A549 (cell line): ENCODE measurements at regions not wholly inside any gene's neighbourhood (a gene's known extent, or its start where the extent isn't known, plus 50 kb on each side); places are given as distances from the start of the nearest gene placed in this dataset.

Experiments used
- CHD2 ChIP-seq: fragments of 150-350 bp; IDR thresholded peaks from 2 replicates; pipeline ENCODE4 v1.6.1; 2014; ENCODE audit warnings: low read length; ENCODE audit not compliant: partially characterized antibody
- EHF ChIP-seq: fragments of 250-450 bp; sonication (Bioruptor Pico); IDR thresholded peaks from 2 replicates; pipeline ENCODE4 v1.5.0; 2020; ENCODE audit warnings: mild to moderate bottlenecking
- HOXA7 ChIP-seq: fragments of 250-450 bp; sonication (Bioruptor Pico); IDR thresholded peaks from 2 replicates; pipeline ENCODE4 v1.5.0; 2020; ENCODE audit warnings: mild to moderate bottlenecking, moderate library complexity
- JUN ChIP-seq, 2 experiments: fragments of >200 bp; sonication (Bioruptor Twin); formaldehyde crosslinking; IDR thresholded peaks; 2 replicates in 1 of 2; 3 replicates in 1 of 2; pipeline ENCODE4 v1.6.1; 2016 to 2017
- SMC3 ChIP-seq: fragments of >200 bp; sonication (Bioruptor Twin); formaldehyde crosslinking; IDR thresholded peaks from 3 replicates; pipeline ENCODE4 v1.6.1; 2018; ENCODE audit warnings: inconsistent platforms
- TF ChIP-seq, protein P1 (sequence below): fragments of >200 bp; sonication (Bioruptor Twin); formaldehyde crosslinking; IDR thresholded peaks from 3 replicates; pipeline ENCODE4 v1.5.1; 2016
- TF ChIP-seq, protein P2 (sequence below): IDR thresholded peaks from 2 replicates; pipeline ENCODE4 v1.6.1; 2012
- TF ChIP-seq, protein P3 (sequence below): fragments of >200 bp; sonication (Bioruptor Twin); formaldehyde crosslinking; IDR thresholded peaks from 3 replicates; pipeline ENCODE4 v1.6.1; 2016

DNA sequence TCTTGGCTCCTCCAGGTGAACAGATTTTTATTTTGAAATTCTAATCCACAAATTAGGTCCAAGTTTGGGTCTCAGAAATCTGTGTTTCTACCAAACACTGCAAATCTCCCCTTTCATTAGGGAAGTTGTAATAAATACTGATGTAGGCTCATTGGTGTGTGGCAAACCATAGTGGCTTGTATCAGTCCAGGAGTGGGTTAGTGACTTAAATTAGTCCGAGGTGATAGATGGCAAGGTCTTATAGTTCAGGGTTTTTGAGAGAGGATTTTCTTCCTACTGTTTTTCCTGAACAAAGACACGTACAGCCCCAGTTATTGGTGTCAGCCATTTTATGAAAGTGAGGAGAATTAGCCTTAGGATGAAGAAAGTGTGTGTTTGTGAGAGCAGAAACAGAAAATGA, 74.6 kb downstream of the RPRM start:
- no peak for TF ChIP-seq HOXA7 (CRISPR knock-in tag)
- TF ChIP-seq SMC3 = no peak
- TF ChIP-seq, protein P1, sequence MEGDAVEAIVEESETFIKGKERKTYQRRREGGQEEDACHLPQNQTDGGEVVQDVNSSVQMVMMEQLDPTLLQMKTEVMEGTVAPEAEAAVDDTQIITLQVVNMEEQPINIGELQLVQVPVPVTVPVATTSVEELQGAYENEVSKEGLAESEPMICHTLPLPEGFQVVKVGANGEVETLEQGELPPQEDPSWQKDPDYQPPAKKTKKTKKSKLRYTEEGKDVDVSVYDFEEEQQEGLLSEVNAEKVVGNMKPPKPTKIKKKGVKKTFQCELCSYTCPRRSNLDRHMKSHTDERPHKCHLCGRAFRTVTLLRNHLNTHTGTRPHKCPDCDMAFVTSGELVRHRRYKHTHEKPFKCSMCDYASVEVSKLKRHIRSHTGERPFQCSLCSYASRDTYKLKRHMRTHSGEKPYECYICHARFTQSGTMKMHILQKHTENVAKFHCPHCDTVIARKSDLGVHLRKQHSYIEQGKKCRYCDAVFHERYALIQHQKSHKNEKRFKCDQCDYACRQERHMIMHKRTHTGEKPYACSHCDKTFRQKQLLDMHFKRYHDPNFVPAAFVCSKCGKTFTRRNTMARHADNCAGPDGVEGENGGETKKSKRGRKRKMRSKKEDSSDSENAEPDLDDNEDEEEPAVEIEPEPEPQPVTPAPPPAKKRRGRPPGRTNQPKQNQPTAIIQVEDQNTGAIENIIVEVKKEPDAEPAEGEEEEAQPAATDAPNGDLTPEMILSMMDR = no peak
- no peak for TF ChIP-seq EHF
- TF ChIP-seq JUN (IDR thresholded peaks at IDR 0.05) = no peak
- TF ChIP-seq, protein P2, sequence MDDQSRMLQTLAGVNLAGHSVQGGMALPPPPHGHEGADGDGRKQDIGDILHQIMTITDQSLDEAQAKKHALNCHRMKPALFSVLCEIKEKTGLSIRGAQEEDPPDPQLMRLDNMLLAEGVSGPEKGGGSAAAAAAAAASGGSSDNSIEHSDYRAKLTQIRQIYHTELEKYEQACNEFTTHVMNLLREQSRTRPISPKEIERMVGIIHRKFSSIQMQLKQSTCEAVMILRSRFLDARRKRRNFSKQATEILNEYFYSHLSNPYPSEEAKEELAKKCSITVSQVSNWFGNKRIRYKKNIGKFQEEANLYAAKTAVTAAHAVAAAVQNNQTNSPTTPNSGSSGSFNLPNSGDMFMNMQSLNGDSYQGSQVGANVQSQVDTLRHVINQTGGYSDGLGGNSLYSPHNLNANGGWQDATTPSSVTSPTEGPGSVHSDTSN = no peak
- TF ChIP-seq, protein P3, sequence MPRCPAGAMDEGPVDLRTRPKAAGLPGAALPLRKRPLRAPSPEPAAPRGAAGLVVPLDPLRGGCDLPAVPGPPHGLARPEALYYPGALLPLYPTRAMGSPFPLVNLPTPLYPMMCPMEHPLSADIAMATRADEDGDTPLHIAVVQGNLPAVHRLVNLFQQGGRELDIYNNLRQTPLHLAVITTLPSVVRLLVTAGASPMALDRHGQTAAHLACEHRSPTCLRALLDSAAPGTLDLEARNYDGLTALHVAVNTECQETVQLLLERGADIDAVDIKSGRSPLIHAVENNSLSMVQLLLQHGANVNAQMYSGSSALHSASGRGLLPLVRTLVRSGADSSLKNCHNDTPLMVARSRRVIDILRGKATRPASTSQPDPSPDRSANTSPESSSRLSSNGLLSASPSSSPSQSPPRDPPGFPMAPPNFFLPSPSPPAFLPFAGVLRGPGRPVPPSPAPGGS = no peak
- TF ChIP-seq CHD2 = no peak
